ENCODE measurements at regions not wholly inside any gene's neighbourhood (a gene's known extent, or its start where the extent isn't known, plus 50 kb on each side); places are given as distances from the start of the nearest gene placed in this dataset.
"Not testable (repeated sequence)": the region's sequence is repeated elsewhere in the genome, so short reads cannot be mapped to it uniquely, and the experiment has no call there.

- no peak for DNase-seq
These were observed 212.5 kb downstream of the EMX2 start for GRCh38 chr10:117754770-117755658.

- no peak for DNase-seq
These were observed 213.1 kb downstream of the EMX2 start for GRCh38 chr10:117755659-117756014.

- DNase-seq = no peak
These were observed 214.7 kb downstream of the EMX2 start for GRCh38 chr10:117757086-117757720.

GRCh38 chr10:117759266-117759665 lies 216.7 kb downstream of the EMX2 start:
- no peak for DNase-seq

GRCh38 chr10:117761695-117762094 lies 219.1 kb downstream of the EMX2 start:
- DNase-seq = no peak

- no peak for DNase-seq
These were observed 219.7 kb downstream of the EMX2 start for GRCh38 chr10:117762126-117762818.

GRCh38 chr10:117762819-117763172 lies 220.2 kb downstream of the EMX2 start:
- no peak for DNase-seq

- no peak for DNase-seq
These were observed 221.0 kb downstream of the EMX2 start for GRCh38 chr10:117763528-117763927.

GRCh38 chr10:117768333-117769042 lies 225.9 kb downstream of the EMX2 start:
- no peak for DNase-seq

GRCh38 chr10:117775526-117775925 lies 233.0 kb downstream of the EMX2 start:
- no peak for DNase-seq

GRCh38 chr10:117777222-117777621 lies 234.7 kb downstream of the EMX2 start:
- DNase-seq = not testable (repeated sequence)

- DNase-seq = no peak
These were observed 235.7 kb downstream of the EMX2 start for GRCh38 chr10:117778241-117778640.

- no peak for DNase-seq
These were observed 237.9 kb downstream of the EMX2 start for GRCh38 chr10:117780411-117780810.

GRCh38 chr10:117781216-117781831 lies 238.8 kb downstream of the EMX2 start:
- DNase-seq = no peak

- no peak for DNase-seq
These were observed 239.7 kb downstream of the EMX2 start for GRCh38 chr10:117782276-117782675.

- DNase-seq = no peak
These were observed 241.3 kb downstream of the EMX2 start for GRCh38 chr10:117783698-117784395.

- DNase-seq = no peak
These were observed 242.2 kb downstream of the EMX2 start for GRCh38 chr10:117784776-117785175.

- no peak for DNase-seq
These were observed 246.4 kb downstream of the EMX2 start for GRCh38 chr10:117788911-117789310.

- no peak for DNase-seq
These were observed 247.6 kb downstream of the EMX2 start for GRCh38 chr10:117790179-117790578.

GRCh38 chr10:117790621-117791020 lies 248.1 kb downstream of the EMX2 start:
- no peak for DNase-seq

- DNase-seq = no peak
These were observed 249.7 kb downstream of the EMX2 start for GRCh38 chr10:117792214-117792613.

- DNase-seq = no peak
These were observed 250.5 kb downstream of the RAB11FIP2 start for GRCh38 chr10:117796130-117796745.

Measured in CD4-positive, alpha-beta T cell treated with Interleukin-17A for 1 hour (primary cell).